GM19351 (cell line): ENCODE measurements at regions not wholly inside any gene's neighbourhood (a gene's known extent, or its start where the extent isn't known, plus 50 kb on each side); places are given as distances from the start of the nearest gene placed in this dataset.
"Not testable (repeated sequence)": the region's sequence is repeated elsewhere in the genome, so short reads cannot be mapped to it uniquely, and the experiment has no call there.

Source experiments
- ATAC-seq: cut with Tn5 transposase; IDR thresholded peaks from one replicate; pipeline ENCODE4 v1.9.1; 2021; ENCODE audit warnings: mild to moderate bottlenecking, moderate library complexity; ENCODE audit not compliant: unreplicated experiment

GRCh38 chr4:66331761-66332160, 661.5 kb upstream of the EPHA5 start:
- no peak for ATAC-seq

DNA sequence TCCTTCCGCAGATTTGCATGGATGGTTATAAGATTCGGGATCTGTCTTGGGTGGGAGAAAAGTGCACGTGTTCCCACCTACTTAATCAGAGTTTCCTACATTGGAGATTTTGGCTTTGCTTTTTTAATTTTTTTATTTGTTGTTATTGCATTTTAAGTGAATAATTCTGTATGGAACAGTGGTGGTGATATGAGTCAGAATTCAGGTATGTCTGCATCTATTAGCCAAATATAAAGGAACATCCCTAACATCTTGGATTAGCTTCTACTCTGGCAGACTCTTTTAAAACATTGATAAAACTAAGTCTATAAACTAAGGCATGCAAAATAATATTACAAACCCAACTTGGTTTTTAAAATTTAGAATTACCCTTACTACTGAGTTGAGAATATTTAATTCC, 659.8 kb upstream of the EPHA5 start:
- ATAC-seq, result no peak

GRCh38 chr4:66328803-66329574, 658.7 kb upstream of the EPHA5 start:
- ATAC-seq, result no peak

DNA sequence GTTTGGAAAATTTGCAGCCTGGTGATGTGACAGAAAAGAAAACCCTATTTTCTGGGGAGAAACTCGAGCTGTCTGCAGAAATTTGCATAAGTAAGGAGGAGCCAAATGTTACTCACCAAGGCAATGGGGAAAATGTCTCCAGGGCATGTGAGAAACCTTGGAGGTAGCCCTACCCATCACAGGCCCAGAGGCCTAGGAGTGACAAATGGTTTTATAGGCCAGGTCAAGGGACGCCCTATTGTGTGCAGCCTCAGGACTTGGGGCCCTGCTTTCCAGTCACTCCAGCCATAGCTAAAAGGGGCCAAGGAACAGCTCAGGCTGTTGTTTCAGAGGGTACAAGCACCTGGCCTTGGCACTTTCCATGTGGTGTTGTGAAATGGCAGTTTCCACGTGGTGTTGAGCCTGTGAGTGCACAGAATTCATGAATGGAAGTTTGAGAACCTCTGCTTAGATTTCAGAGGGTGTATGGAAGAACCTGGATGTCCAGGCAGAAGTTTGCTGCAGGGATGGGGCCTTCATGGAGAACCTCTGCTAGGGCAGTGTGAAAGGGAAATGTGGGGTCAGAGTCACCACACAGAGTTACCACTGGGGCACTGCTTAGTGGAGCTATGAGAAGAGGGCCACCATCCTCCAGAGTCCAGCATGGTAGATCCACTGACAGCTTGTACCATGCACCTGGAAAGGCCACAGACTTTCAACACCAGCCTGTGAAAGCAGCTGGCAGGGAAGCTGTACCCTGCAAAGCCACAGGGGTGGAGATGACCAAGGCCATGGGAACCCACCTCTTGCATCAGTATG, 637.6 kb upstream of the EPHA5 start:
- no peak for ATAC-seq

- ATAC-seq, result no peak
Observed at GRCh38 chr4:66300336-66300934, 630.1 kb upstream of the EPHA5 start.

GRCh38 chr4:66298569-66298968, 628.3 kb upstream of the EPHA5 start:
- no peak for ATAC-seq

DNA sequence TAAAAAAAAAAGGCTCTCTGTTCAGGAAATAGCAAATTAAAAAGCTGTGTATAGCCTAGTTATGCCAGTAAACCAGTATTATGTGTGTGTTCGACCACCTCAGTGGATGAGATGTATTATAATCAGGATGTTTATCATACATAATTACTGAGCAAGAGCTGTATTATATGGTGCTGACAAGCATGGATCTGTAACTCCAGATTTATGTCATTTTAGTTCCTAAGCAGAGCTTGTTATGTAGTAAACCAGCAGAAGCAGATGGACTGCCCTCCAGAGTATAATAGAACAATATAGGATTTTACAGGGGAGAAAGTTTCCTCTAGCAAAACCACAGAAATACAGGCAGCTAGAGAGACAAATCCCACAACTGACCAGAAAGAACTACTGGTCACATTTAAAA, 627.4 kb upstream of the EPHA5 start:
- ATAC-seq, result no peak

DNA sequence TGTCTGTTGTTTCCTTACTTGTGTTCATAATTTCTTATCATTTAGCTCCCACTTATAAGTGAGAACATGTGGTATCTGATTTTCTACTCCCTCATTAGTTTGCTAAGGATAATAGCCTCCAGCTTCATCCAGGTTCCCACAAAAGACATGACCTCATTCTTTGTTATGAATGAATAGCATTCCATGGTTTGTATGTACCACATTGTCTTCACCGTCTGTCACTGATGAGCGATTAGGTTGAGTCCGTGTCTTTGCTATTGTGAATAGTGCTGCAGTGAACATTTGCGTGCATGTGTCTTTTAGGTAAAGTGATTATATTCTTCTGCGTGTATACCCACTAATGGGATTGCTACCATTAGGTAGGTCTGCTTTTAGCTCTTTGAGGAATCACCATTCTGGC, 624.3 kb upstream of the EPHA5 start:
- ATAC-seq, result no peak

DNA sequence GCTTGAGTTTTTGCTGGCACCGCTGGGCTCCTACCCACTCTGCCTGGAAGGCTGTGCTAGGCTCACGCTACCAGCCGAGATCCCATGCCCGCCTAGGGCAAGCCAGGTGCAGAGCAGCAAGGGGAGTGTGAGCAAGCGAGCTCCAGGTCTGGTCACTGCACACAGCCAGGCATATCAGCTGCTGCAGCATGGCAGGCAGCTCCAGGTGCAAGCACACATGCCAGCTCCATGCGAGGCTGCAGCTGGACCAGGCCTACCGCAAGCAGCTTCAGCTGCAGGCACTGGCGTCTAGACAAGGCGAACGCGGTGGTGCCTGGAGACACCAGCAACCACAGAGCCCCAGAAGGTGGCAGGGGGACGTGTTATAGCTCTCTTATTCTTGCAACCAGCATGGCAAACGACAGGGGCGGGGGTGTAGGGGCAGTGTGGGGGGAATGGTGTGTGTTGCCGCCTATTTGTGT, 614.7 kb upstream of the EPHA5 start:
- ATAC-seq, result no peak

GRCh38 chr4:66279084-66279483, 608.8 kb upstream of the EPHA5 start:
- no peak for ATAC-seq

DNA sequence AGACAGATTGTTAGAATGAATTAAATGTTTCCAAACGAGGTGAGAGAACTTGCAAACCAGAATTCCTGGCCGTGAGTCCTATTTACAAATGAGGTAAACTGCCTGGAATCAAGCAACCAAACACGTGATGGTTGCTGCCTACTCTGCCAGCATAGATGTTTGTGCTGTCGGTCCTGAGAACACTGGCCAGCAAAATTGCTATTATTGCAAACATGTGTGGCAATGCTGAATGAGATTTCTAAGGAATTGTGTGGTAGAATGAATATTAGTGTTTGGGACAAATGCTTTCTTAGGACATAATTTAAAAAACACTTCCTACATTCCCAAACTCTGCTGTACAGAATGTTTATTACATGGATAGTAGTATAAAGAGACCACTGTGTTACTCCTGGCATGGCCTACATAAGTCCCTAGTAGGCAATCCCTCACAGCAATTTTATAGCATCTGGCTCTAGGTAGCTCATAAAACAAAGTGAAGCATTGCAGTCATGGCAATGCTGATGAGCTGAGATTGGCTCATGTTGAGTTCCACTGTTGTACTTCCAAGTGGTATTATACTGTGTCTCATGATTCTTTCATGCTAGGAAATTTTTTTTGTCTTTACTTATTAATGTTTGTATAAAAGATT, 605.2 kb upstream of the EPHA5 start:
- no peak for ATAC-seq

DNA sequence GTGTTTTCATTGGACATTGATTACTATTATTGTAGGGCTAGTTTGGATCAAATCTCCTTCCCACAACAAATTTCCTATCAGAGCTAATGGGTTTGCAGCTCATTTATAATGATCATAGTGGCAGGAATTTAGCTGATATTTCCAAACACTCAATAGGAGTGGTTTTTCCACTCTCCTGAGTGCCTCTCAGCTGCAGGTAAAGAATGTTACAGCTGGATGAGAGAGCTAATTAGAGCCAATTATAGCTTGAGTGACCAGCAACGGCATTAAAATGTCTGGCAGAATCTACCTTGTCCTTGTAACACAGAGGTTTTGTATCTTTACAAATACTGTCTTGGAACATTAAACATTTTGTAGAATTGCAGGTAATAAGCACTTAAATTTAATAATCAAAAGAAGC, 602.8 kb upstream of the EPHA5 start:
- no peak for ATAC-seq

GRCh38 chr4:66270356-66270755, 600.1 kb upstream of the EPHA5 start:
- ATAC-seq, result not testable (repeated sequence)

DNA sequence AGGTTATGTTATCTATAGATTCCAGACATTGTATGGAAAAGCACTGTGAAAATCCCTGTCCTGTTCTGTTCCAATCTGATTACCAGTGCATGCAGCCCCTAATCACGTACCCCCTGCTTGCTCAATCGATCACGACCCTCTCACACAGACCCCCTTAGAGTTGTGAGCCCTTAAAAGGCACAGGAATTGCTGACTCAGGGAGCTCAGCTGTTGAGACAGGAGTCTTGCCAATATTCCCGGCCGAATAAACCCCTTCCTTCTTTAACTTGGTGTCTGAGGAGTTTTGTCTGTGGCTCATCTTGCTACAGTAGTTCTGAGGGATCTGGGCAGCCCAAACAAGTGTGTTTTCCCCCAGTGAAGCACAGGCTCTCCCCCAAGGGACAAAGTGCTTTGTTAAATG, 596.3 kb upstream of the EPHA5 start:
- not testable (repeated sequence) for ATAC-seq

- ATAC-seq, result no peak
Observed at GRCh38 chr4:66266035-66266434, 595.7 kb upstream of the EPHA5 start.

- ATAC-seq, result no peak
Observed at GRCh38 chr4:66252291-66252690, 582.0 kb upstream of the EPHA5 start.

DNA sequence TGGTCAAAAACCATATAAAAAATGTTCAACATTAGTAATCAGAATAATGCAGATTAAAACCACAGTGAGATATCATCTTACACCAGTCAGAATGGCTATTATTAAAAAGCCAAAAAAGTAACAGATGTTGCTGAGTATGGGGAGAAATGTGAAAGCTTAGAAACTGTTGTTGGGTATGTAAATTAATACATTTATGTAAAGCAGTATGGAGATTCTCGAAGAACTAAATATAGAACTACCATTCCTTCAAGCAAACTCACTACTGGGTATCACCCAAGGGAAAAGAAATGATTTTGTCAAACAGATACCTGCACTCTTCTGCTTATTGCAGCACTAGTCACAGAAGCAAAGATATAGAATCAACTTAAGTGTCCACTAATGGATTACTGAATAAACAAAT, 576.4 kb upstream of the EPHA5 start:
- no peak for ATAC-seq

- no peak for ATAC-seq
Observed at GRCh38 chr4:66235876-66236275, 565.6 kb upstream of the EPHA5 start.

- ATAC-seq, result no peak
Observed at GRCh38 chr4:66229885-66230284, 559.6 kb upstream of the EPHA5 start.

GRCh38 chr4:66225539-66225938, 555.2 kb upstream of the EPHA5 start:
- no peak for ATAC-seq

DNA sequence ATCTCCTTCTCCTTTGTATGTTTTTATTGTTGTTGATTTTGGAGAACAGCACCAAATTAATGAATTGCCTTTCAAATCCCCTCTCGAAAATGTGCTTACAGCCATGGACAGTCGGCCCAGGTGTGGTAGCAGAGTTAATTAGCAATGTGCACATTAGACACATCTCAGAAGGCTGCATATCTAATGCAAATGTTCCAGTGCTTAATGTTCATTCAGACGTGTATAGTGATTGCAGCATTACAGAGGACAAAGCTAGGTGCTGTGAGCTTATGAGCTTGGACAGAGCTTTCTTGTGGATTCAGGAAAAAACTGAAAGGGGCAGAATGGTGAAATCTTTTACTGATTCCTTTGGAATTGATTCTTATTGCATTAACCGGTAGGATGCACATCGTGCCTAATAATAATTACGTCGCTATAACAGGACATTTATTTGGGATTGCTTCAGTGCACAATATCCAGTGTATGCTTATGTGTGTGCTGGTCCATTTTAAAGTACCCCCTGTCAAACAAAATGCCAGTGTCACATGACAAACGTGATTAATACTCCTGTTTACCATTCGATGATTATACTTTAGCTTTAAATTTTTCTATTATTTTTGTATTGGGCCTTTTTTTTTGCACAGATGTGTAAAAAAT, 552.9 kb upstream of the EPHA5 start:
- no peak for ATAC-seq
